HG03565 (cell line): ENCODE measurements at regions not wholly inside any gene's neighbourhood (a gene's known extent, or its start where the extent isn't known, plus 50 kb on each side); places are given as distances from the start of the nearest gene placed in this dataset.

ENCODE experiments used
- ATAC-seq: cut with Tn5 transposase; IDR thresholded peaks from one replicate; pipeline ENCODE4 v1.9.1; 2021; ENCODE audit warnings: mild to moderate bottlenecking, moderate library complexity; ENCODE audit not compliant: unreplicated experiment

DNA sequence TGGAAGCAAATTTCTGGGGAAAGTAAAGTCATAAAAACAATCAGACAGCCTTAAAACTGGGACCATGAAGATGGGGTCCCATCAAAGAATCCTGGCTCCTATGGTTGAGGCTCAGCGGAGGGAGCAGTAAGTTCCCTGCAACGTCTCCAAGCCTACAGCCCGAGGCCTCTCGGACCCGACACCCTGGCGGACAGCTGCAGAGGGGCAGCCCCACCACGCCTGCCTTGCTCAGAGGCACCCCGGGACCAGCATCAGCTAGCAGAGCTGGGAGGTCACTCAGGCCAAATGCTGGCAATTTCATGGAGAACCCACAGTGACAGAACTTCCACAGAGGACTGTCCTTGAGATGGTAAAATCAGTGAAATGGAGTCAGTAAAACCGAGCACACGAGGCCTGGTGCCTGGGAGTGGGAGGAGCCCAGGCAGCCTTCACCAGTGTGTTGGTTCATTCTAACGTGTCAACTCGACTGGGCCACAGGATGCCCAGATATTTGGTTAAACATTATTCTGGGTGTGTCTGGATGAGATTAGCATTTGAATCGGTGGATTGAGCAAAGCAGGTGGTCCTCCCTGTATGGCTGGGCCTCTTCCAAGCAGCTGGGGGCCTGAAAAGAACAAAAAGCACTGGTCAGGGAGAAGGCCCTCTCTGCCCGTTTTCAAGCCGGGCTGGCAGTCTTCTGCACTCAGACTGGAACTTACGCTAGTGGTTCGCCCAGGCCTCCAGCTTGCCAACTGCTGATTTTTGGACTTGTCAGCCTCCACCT is 96.2 kb upstream of the INSIG1 start:
- ATAC-seq, result no peak

DNA sequence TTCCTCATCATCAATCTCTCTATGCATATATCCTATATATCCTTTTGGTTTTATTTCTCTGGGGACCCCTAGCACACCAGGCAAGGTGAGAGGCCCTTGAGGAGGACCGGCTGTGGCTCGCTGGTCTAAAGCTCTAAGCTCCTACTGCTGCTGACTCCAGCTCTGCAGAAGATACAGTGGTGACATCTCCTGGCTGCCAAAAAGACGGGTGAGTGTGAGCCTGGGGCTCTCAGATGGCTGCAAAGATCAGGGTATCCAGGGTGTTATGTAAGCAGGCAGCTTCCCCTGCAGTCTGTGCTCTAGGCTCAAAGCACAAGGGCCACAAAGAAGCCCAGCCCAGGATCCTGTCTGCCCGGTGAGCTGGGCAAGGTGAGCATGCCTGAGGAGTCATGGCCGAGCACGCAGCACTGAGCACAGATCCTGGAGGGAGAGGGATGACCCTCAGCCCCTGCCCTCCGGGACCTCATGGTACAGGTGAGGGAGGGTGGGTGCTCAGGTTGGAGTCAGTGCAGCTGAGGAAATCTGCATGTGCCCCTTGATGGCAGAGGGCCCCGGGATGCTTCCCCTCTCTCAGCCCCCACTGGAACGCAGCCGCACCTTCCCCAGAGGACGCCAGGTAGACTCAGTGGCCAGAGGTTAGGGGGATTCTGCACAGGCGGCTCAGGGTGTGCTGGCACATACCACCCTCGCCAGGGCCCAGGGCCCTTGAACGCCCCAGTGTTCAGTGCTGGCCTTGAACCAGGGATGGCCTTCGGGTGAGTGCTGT is 95.4 kb upstream of the INSIG1 start:
- ATAC-seq, result no peak

DNA sequence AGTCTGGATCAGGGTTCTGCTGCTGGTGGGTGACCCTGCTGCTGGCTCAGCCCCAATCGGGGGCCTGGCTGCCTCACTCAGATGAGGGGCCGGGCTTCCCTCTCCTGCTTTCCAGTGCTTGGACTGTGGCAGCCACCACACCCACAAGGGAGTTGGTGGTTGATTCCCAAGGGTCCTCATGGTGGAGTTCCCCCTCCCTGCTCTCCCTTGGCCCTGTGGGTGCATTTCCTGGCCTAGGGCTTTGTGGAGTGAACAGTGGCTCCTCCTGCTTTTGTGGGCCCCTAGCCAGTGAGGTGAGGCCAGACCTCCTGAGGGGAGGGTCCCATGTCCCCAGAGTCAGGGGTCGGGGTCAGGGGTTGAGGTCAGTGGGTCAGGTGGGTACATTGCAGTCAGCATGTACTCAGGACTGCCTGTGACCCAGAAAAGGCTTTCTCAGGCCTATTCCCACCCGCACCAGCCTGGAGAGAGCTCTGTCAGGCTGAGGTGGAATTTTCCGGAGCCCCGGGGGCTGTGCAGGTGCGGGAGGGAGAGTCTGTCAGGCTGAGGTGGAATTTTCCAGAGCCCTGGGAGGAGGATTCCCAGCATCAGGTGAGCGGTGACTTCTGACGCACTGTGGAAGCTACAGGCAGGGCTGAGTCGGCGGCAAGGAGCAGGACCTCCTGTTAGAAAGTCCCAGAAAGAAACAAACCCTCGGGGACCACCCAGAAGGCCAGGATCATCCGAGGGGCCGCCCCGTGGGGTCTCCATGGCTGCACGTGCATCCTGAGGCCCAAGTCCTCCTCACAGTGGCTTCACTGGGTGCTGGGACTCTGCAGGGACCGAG is 94.4 kb upstream of the INSIG1 start:
- no peak for ATAC-seq

DNA sequence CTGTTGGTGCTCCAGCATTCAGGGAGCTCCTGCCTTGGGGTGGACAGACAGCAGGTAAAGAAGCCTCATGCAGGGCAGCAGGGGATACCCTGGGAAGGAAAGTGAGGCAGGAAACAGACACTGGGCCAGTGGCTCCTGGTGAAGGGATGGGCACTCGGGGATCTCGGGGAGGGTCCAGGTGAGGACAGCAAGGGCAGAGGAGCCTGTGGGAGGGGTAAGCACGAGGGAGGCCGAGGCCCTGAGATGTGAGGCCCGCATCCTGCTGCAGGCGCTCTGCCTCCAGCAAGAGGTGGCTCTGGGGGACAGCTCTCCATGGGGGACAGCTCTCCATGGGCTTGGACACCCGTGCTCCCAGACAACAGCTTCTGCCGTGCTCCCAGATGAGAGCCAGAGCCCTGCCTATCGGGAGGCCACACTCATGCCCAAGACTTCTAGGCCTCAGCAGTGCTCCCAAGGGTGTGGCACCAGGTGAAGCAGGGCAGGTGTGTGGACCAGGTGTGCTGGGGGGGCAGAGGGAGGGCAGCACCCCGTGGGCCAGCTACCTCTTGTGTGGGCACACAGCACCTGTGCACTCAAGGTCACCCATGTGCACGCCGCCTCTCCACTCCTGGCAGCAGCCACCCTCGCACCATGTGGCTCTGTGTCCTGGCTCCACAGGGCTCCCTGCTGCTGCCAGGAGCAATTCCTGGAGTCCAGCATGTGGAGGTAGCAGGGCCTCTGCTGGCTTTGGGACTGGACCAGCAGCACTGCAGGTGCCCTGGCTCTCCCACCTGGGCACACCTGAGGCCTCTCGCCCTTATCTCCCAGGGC is 93.6 kb upstream of the INSIG1 start:
- no peak for ATAC-seq

DNA sequence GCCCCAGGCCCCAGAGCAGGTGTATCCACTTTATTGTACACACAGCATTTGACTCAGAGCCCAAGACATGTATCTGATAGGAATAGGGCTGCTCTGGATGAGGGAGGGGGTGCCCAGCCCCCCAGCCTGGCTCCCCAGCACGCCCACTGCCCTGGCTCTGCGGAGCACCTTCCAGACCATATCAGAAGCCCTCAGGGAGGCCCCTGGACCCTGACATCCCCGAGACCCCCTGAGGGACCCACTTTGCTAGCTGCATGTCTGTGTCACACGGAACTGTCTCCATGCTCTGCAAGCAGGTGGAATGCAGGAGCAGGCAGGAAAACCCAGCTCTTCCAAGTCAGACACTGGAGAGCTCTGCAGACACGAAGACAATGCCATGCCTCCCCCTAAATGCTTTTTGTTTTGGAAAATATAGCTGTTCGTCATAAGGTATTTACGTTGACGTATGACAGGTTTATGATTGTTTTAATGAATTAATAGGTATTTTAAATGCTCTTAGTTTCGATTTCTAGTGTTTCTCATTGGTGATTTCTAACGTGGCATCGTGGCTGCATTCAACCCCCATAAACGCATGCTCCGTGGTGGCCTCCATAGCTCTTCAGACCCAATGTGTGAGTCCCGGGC is 92.8 kb upstream of the INSIG1 start:
- no peak for ATAC-seq

DNA sequence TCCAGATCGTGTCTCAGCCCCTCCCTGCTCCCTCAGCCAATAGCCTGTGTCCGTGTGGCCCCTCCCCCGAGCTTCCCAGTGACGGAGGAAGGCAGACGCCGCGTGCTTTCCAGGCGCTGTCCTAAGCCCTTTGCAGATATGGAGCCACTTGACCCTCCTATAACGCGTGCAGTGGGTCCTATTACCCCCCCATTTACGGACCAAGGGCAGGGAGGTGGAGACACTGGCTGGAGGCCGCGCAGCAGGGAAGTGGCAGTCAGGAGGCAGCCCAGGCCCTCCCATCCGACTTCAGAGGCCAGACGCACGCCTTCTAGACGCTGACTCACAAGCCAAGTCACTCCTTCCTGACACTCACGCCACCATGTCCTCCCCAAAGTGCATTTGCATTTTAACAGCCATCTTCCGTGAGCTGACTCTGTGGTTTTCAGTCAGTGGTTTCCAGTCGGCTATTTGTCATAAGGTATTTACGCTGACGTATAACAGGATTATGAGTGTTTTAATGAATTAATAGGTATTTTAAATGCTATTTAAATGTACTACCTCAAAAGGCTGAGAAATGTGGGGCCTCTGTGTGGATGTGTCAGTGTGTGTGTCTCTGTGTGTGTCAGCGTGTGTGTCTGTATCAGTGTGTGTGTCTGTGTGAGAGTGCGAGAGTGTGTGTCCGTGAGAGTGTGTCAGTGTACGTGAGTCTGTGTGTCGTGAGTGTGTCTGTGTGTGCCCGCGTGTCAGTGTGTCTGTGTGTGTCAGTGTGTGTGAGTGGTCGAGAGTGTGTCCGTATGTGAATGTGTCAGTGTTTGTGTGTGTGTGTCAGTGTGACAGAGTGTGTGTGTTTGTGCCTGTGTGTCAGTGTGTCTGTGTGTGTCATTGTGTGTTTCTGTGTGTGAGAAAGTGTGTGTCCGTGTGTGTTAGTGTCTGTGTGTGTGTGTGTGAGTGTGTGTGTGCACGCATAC is 92.0 kb upstream of the INSIG1 start:
- ATAC-seq, result peak; percentile 86

DNA sequence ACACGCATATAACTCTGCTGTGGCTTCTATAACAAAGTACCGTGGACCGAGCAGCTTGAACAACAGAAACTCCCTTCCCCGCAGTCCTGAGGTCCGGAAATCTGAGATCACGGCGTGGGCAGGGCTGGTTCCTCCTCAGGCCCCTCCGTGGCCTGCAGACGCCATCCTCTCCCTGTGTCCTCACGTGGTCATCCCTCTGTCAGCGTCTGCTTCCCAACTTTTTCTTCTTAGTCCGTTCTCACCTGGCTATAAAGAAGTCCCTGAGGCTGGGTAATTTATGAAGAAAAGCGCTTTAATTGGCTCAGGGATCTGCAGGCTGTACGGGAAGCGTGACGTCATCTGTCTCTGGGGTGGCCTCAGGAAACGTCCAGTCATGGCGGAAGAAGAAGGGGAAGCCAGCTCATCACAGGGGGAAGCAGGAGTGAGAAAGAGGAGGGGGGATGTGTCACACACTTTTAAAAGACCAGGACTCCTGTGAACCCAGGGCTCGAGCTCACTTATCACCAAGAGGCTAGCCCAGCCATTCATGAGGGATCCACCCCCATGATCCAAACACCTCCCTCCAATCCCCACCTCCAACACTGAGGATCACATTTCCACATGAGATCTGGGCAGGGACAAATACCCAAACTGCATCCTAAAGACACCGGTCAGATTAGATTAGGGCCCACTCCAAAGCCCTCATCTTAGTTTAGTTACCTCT is 91.2 kb upstream of the INSIG1 start:
- peak; percentile 32 for ATAC-seq

DNA sequence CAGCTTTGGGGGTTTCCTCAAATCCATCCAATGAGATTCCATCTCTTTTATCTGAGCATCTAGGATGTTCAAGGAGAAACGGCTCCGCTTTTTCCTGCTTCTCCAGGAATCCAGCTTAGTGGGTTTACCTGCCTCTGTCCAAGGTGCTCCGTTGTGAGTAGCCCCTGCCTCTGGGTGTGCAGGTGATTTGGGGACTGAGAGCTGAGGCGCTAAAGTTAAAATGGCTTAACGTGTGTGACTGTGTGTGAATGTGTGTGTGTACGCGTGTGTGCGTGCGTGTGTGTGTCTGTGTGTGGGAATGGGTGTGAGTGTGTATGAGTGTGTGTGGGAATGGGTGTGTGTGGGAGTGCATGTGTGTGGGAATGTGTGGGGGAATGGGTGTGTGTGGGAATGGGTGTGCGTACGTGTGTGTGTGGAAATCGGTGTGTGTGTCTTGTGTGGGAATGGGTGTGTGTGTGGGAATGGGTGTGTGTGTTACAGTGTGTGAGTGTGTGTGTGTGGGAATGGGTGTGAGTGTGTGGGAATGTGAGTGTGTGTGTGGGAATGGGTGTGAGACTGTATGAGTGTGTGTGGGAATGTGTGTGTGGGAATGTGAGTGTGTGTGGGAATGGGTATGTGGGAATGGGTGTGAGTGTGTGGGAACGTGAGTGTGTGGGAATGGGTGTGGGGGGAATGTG is 90.2 kb upstream of the INSIG1 start:
- ATAC-seq, result no peak

DNA sequence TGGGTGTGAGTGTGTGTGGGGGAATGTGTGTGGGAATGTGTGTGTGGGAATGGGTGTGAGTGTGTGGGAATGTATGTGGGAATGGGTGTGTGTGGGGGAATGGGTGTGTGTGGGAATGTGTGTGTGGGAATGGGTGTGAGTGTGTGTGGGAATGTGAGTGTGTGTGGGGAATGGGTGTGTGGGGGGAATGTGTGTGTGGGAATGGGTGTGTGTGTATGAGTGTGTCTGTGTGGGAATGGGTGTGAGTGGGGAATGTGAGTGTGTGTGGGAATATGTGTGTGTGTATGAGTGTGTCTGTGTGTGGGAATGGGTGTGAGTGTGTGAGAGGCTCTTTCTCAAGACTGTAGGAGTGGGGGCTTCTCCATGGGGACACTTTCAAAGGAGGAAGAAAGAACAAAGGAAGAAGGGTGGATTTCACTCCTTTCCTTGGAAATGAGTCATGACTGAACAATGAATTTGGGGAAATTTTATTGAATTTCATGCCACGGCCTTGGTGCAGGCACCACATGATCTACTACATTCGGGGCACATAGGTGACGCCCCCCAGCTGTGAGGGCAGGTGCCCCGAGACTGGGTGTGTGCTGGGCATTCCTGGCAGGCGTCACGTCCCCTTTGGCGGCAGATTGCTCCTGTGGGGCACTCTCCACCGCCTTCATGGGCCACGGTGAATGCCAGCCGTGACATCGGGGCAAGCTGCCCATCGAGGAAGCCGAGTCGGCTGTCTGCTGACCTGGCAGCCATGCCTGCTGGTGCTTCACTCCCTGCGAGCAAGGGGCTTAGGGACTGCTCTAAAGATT is 88.8 kb upstream of the INSIG1 start:
- ATAC-seq, result no peak

DNA sequence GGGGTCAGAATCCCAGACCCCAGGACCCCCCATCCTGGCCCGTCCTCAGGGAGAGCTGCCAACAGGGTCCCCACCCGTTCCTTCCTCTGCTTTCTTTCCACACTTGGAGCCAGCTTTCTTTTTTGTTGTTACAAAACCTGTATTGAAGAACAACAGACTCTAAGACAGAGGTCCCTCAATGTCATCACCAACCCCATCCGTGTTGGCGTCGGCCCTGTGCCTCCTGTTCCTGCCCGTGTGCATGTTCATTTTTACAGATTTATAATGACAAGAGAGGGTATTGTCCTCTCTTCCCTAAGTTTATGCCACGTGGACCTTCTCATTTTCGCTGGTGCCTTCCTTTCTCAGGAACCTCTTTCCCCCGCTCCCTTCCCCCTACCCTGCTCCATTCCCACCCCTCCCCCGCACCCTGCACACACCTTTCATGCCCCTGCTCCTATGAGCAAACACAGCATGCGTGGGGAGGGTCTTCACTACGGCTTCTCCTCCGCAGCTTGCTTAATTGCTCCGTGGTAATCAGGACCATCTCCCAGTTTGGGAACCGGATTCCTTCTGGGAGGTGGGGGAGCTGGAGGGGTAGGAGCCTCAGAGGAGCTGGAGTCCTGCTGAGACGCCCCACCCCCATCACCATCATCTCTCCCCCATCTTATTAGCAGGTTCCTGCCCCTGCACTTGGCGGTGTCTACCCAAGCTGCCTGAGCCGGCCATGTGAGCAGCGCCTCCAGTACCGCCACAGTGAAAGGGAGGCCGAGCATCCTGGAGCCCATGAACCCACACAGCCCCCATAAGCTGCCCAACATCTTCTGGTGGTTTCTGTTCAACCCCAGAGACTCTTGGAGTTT is 88.0 kb upstream of the INSIG1 start:
- no peak for ATAC-seq

DNA sequence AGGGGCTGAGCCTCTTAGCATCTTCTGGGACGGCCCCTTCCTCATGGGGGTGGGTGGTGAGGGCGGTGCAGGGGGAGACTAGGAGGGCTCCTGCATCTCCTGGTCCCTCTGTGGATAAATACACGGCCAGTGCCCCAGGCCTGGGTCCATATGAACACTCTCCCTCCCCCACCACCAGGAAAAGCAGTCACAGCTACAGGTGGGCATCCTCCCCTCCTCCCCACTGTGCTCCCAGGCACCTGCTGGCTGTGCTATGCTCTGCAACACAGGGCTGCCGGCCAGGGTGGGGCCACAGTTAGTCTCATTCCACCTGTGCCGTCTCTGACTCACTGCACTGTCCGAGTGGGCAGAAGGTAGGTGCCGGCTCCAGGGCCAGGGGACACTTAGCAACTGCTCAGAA is 87.3 kb upstream of the INSIG1 start:
- ATAC-seq, result no peak

DNA sequence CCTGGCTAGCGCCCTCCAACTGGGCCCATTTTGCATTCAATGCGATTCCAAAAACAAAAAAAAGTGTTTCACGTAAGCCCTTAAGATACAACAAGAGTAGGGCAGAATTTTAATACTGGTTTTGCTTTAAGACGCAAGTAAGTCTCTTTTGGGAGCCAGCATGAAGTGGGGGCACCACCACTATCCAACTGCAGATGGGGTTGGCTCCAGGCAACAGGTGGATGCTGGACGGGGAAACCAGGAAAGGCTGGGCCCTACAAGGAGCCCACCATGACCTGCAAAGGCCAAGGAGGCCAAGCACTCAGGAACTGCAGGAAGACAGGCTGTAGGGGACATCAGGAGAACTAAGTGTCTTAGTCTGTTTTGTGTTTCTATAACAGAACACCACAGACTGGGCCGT is 86.5 kb upstream of the INSIG1 start:
- ATAC-seq, result no peak

DNA sequence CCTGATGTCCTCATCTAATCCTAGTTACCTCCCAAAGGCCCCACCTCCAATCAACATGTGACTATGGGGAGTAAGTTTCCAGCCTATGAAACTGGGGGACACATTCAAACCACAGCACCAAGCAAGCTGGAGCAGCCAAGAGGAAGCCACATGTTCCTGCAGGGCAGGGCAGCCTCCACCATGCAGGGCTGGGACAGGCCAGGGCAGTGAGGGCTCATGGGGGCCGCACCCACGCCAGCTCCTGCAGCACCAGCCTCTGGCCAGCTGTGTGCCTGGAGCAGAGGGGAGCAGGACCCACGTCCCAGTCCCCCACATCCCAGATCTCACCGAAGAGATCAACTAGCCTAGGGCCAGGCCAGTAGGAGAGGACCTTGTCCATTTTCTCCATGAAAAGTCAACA is 85.9 kb upstream of the INSIG1 start:
- ATAC-seq, result no peak

DNA sequence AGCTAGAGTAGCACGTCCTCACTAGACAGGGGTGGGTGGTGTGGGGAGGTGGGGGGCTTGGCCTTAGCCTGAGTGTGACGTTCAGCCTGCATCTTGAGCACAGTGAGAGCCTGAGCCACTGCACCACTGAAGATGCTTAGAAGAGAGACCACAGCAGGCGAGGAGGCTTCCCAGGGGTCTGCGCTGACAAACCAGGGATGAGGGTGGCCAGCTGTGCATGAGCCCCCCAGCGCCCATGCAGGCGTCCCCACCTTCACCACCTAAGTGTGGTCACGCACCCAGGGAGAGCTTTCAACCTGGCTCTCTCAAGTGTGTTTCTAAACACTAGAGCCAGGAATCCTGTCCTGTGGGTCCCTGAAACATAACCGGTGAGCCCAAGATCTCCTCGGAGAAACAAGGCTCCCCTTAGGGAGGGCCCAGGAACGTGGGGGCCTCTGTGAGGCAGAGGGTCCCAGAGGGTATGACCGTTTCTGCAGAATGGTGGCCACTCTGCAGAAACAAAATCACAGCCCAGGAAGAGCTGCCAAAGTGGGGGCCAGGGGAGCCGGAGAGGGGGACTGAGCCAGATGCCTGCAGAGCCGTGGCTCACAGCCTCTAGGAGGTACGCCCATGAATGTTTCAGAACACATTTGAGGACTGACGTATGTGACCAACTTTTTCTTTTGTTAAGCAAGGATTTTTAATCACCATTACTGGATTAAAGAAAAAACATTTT is 85.2 kb upstream of the INSIG1 start:
- ATAC-seq, result no peak

DNA sequence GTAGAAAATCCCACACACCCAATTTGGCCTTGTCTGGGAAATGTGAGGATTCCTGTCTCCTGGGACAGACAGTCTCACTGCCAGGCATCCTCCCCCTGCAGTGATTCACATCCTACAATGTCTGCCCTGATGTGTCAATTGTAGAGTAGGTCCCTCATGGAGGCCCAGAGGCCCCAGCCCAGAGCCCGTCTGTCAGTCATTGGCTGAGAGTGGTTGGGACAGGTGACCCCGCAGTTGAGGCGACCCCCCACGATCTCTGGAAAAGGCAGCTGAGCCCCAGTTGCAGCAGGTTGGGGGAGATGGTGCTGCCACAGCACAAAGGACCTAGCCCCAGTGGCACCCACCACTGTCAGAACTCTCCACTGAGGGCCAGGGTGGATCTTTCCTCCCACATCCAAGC is 84.3 kb upstream of the INSIG1 start:
- ATAC-seq, result no peak
